ENCODE measurements at regions not wholly inside any gene's neighbourhood (a gene's known extent, or its start where the extent isn't known, plus 50 kb on each side); places are given as distances from the start of the nearest gene placed in this dataset.

- H3K4me3 ChIP-seq (ENCODE audit: low read depth, low read length): no peak overlapping the region
- TF ChIP-seq CTCF (conservative IDR thresholded peaks at IDR 0.05; ENCODE audit: low read depth, low read length): no peak
- no peak for DNase-seq (ENCODE audit: low read depth)
These were observed 79.8 kb downstream of the VEGFA start for GRCh38 chr6:43849844-43850243.

GRCh38 chr6:43848671-43849391, 78.8 kb downstream of the VEGFA start:
- no peak for DNase-seq (ENCODE audit: low read depth)
- TF ChIP-seq CTCF (conservative IDR thresholded peaks at IDR 0.05; ENCODE audit: low read depth, low read length): no peak
- no peak overlapping the region for H3K4me3 ChIP-seq (ENCODE audit: low read depth, low read length)

GRCh38 chr6:43847741-43848630, 78.0 kb downstream of the VEGFA start:
- no peak for DNase-seq (ENCODE audit: low read depth)
- no peak overlapping the region for H3K4me3 ChIP-seq (ENCODE audit: low read depth, low read length)
- TF ChIP-seq CTCF (conservative IDR thresholded peaks at IDR 0.05; ENCODE audit: low read depth, low read length): no peak

- no peak overlapping the region for H3K4me3 ChIP-seq (ENCODE audit: low read depth, low read length)
- DNase-seq (ENCODE audit: low read depth): no peak
- TF ChIP-seq CTCF (conservative IDR thresholded peaks at IDR 0.05; ENCODE audit: low read depth, low read length): no peak
These were observed 76.5 kb downstream of the VEGFA start for GRCh38 chr6:43846556-43846955.

GRCh38 chr6:43845646-43846045, 75.6 kb downstream of the VEGFA start:
- no peak for DNase-seq (ENCODE audit: low read depth)
- TF ChIP-seq CTCF (conservative IDR thresholded peaks at IDR 0.05; ENCODE audit: low read depth, low read length): no peak
- H3K4me3 ChIP-seq (ENCODE audit: low read depth, low read length): no peak overlapping the region

GRCh38 chr6:43843669-43844171, 73.7 kb downstream of the VEGFA start:
- no peak for DNase-seq (ENCODE audit: low read depth)
- H3K4me3 ChIP-seq (ENCODE audit: low read depth, low read length): no peak overlapping the region
- TF ChIP-seq CTCF (conservative IDR thresholded peaks at IDR 0.05; ENCODE audit: low read depth, low read length): no peak
